ENCODE measurements at regions not wholly inside any gene's neighbourhood (a gene's known extent, or its start where the extent isn't known, plus 50 kb on each side); places are given as distances from the start of the nearest gene placed in this dataset.

DNA sequence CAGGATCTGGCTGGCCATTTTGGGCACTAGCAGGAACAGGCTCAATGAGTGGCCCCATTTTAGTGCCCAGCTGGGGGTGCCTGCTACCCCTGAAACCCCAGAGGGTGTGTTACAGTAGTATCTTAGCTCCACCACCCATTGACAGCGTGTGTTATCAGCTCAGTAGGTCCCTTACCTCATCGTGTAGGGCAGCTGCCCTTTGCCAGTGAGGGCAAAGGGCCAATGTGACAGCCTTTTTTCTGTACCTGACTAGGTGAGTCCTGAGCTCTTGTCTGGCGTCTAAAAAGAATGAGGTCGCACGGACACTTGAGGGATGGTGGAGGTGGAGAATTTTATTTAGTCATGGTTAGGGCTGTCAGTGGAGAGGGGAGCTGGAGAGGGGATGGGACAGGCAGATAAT lies 462.2 kb downstream of the PIK3C3 start:
- Mint-ChIP-seq H3K27me3 (ENCODE audit: low read depth, poor library complexity) (peaks cover 4% of the 10 kb centered on the region), H3K4me1 (no peaks in the 10 kb centered on the region), H3K9me3 (peaks cover under 1% of the 10 kb centered on the region), H3K4me3 (no peak overlapping the region), H3K36me3 (ENCODE audit: low read depth) (no peaks in the 10 kb centered on the region), H3K27ac (no peak overlapping the region)
- no peak for DNase-seq
- TF ChIP-seq, protein P1, sequence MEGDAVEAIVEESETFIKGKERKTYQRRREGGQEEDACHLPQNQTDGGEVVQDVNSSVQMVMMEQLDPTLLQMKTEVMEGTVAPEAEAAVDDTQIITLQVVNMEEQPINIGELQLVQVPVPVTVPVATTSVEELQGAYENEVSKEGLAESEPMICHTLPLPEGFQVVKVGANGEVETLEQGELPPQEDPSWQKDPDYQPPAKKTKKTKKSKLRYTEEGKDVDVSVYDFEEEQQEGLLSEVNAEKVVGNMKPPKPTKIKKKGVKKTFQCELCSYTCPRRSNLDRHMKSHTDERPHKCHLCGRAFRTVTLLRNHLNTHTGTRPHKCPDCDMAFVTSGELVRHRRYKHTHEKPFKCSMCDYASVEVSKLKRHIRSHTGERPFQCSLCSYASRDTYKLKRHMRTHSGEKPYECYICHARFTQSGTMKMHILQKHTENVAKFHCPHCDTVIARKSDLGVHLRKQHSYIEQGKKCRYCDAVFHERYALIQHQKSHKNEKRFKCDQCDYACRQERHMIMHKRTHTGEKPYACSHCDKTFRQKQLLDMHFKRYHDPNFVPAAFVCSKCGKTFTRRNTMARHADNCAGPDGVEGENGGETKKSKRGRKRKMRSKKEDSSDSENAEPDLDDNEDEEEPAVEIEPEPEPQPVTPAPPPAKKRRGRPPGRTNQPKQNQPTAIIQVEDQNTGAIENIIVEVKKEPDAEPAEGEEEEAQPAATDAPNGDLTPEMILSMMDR (IDR thresholded peaks at IDR 0.05) = no peak

DNA sequence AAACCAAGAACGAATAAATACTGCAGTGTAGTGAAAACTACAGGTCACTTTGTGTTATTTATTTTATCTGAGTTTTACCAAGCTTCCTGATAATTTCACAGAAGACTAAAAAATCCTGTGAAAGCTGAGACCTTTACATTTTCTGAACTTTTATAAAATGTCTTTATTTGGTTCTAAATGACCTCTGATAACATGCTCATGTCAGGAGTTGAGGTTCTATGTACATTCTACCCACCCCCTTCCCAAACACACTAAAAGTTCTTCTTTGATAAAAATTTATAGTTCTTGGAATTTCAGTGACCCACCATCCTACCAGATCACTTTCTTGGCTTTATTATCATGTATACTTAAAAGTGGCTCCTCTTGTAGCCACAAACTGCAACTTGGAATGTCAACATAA lies 463.1 kb downstream of the PIK3C3 start:
- DNase-seq = no peak
- H3K4me1 Mint-ChIP-seq = no peaks in the 10 kb centered on the region
- peaks cover 5% of the 10 kb centered on the region for H3K9me3 Mint-ChIP-seq
- H3K27me3 Mint-ChIP-seq (ENCODE audit: low read depth, poor library complexity) = peaks cover 9% of the 10 kb centered on the region
- H3K27ac Mint-ChIP-seq = no peak overlapping the region
- H3K36me3 Mint-ChIP-seq (ENCODE audit: low read depth) = no peaks in the 10 kb centered on the region
- TF ChIP-seq, protein P1 (IDR thresholded peaks at IDR 0.05) = no peak
- H3K4me3 Mint-ChIP-seq = no peak overlapping the region

DNA sequence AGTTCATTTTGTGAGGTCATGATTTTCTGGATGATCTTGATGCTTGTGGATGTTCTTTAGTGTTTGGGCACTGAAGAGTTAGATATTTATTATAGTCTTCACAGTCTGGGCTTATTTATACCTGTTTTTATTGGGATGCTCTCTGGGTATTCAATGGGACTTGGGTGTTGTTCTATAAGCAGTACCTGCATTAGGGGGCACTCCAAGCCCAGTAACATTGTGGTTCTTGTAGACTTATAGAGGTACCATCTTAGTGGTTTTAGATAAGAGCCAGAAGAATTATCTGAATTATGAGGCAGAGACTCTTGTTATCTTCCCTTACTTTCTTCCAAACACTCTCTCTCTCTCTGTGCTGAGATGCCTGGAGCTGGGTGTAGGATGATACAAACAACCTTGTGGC lies 470.0 kb downstream of the PIK3C3 start:
- TF ChIP-seq, protein P1 (IDR thresholded peaks at IDR 0.05) = no peak
- DNase-seq = no peak
- no peak overlapping the region for H3K27ac Mint-ChIP-seq
- H3K27me3 Mint-ChIP-seq (ENCODE audit: low read depth, poor library complexity) = peaks cover 9% of the 10 kb centered on the region
- no peak overlapping the region for H3K4me3 Mint-ChIP-seq
- H3K9me3 Mint-ChIP-seq = peaks cover 9% of the 10 kb centered on the region
- no peaks in the 10 kb centered on the region for H3K4me1 Mint-ChIP-seq
- H3K36me3 Mint-ChIP-seq (ENCODE audit: low read depth) = no peaks in the 10 kb centered on the region

DNA sequence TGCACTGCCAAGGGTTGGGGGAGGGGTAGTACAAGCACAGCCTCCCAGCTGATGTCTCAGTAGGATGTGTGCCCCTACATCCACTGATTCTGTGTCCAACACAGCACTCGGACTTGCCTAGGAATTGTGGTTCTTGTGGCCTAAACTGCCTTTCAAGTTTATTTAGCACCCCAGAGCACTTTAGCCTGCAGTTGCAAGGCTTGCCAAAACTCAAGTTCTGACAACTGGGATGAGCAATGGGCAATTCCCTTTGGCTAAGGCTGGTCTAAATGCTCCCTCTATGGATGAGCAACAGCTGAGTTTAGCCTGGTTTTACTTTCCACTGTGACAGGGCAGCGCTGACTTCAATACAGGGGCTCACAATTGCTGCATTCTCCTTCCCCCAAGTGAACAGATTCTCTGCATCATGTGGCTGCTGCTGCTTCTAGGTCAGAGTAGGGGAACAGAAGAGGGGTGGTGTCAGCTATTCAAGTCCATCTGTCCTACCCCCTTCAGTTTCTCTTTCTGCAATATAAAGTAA lies 471.5 kb downstream of the PIK3C3 start:
- no peaks in the 10 kb centered on the region for H3K36me3 Mint-ChIP-seq (ENCODE audit: low read depth)
- peaks cover 9% of the 10 kb centered on the region for H3K9me3 Mint-ChIP-seq
- TF ChIP-seq, protein P1 (IDR thresholded peaks at IDR 0.05) = no peak
- no peak overlapping the region for H3K27ac Mint-ChIP-seq
- H3K4me3 Mint-ChIP-seq = no peak overlapping the region
- no peak for DNase-seq
- peaks cover 6% of the 10 kb centered on the region for H3K27me3 Mint-ChIP-seq (ENCODE audit: low read depth, poor library complexity)
- no peaks in the 10 kb centered on the region for H3K4me1 Mint-ChIP-seq

DNA sequence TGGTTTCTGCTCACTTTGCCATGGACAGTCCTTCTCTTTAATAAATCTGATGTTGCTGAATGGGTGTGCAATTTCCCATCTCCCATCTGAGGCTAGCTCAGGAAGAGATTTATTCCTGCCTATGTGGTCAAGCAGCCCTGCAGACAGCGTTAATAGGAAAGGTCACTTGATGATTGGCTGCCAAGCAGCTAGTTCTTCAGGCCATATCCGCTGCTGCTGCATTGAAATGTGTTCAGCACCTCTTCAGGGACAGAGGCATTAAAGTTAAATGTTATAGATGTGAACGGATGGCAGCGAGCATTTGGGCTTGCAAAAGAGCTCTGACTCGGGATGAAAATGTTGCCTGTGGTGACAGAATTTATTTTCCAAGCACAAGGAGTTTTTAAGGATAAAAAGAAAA lies 474.2 kb downstream of the PIK3C3 start:
- DNase-seq = no peak
- H3K4me3 Mint-ChIP-seq = no peak overlapping the region
- no peaks in the 10 kb centered on the region for H3K36me3 Mint-ChIP-seq (ENCODE audit: low read depth)

More for the DNA sequence above, 474.2 kb downstream of the PIK3C3 start:
- TF ChIP-seq, protein P1 (IDR thresholded peaks at IDR 0.05) = no peak
- H3K9me3 Mint-ChIP-seq = no peaks in the 10 kb centered on the region
- no peaks in the 10 kb centered on the region for H3K27me3 Mint-ChIP-seq (ENCODE audit: low read depth, poor library complexity)
- no peaks in the 10 kb centered on the region for H3K4me1 Mint-ChIP-seq
- no peak overlapping the region for H3K27ac Mint-ChIP-seq
